Ovary (tissue), 3 donors: ENCODE measurements at regions not wholly inside any gene's neighbourhood (a gene's known extent, or its start where the extent isn't known, plus 50 kb on each side); places are given as distances from the start of the nearest gene placed in this dataset.

Experiments used
- CTCF ChIP-seq, 3 donors: fragments of 450-650 bp in 2 of 3; fragments of 200-600 bp in 1 of 3; IDR thresholded peaks; one replicate each; pipeline versions ENCODE4 v1.5.1 to v1.8.0; 2016 to 2022; ENCODE audit warnings: antibody characterized with exemption in 3 of 3, mild to moderate bottlenecking in 1 of 3
- EP300 ChIP-seq: sonication (generic); formaldehyde crosslinking; IDR thresholded peaks from one replicate; pipeline ENCODE4 v1.6.1; 2017; ENCODE audit warnings: antibody characterized with exemption
- POLR2A ChIP-seq: fragments of 450-650 bp; IDR thresholded peaks from one replicate; pipeline ENCODE4 v1.6.1; 2017; ENCODE audit warnings: antibody characterized with exemption, mild to moderate bottlenecking, moderate library complexity
- donor health status: DM: no; HTN: no; CAD: no.

- TF ChIP-seq CTCF (IDR thresholded peaks at IDR 0.05) = no peak
- TF ChIP-seq EP300 = no peak
- no peak for TF ChIP-seq POLR2A
Measured at GRCh38 chr2:198214114-198214596, 409.8 kb downstream of the PLCL1 start.
